HepG2 (cell line): ENCODE measurements at regions not wholly inside any gene's neighbourhood (a gene's known extent, or its start where the extent isn't known, plus 50 kb on each side); places are given as distances from the start of the nearest gene placed in this dataset.

Experiments
- ATAC-seq: fragments of 200-7000 bp; cut with Tn5 transposase; 3 replicates; pipeline ENCODE4 v1.9.1; 2020; ENCODE audit warnings: mild to moderate bottlenecking, moderate library complexity
- BruUV-seq: library from RNA; stranded (reverse); fragments of 400-500 nt; replicated peaks from 2 replicates; lab custom pipeline; 2021; lab: Mats Ljungman, UMichigan
- CTCF ChIA-PET: fragments of 300-600 bp; formaldehyde crosslinking; extraction: SDS; loops from one replicate; lab custom pipeline; 2021; ENCODE audit warnings: low total read pairs, inconsistent platforms, low intra/inter-chr PET ratio; lab: Yijun Ruan, JAX
- POLR2A ChIA-PET: fragments of 350-600 bp; sonication (Branson Sonifier 250); formaldehyde crosslinking; loops from one replicate; lab custom pipeline; 2020; ENCODE audit warnings: antibody characterized with exemption, inconsistent platforms; lab: Yijun Ruan, JAX
- DNase-seq: peaks from one replicate; pipeline ENCODE4 v3.0.0-alpha.2; 2015; ENCODE audit warnings: low spot score
- FAIRE-seq: peaks from 3 replicates; lab custom pipeline; 2011; peaks lifted over from hg19 to GRCh38; lab: Jason Lieb, UNC
- H2AFZ ChIP-seq: one replicate; pipeline ENCODE4 v1.6.1; 2011; ENCODE audit warnings: low read length, inconsistent platforms
- H3K27ac ChIP-seq: fragments of 300-600 bp; 3 replicates; pipeline ENCODE4 v1.8.0; 2011; ENCODE audit warnings: mixed run types, mild to moderate bottlenecking, mixed read lengths, low read length, inconsistent platforms; ENCODE audit not compliant: insufficient read depth; ENCODE audit errors: extremely low read length
- H3K27me3 ChIP-seq, 2 experiments: fragments of 200-600 bp in 1 of 2; 2 replicates in 1 of 2; 3 replicates in 1 of 2; pipeline versions ENCODE4 v1.6.0 to v1.8.0; 2011; ENCODE audit warnings: low read length in 2 of 2, mild to moderate bottlenecking in 2 of 2, moderate library complexity in 2 of 2, inconsistent platforms in 1 of 2; ENCODE audit not compliant: insufficient read depth in 2 of 2, control insufficient read depth in 1 of 2
- H3K36me3 ChIP-seq, 2 experiments: fragments of 200-600 bp in 1 of 2; replicated peaks in 1 of 2; 2 replicates in 1 of 2; 3 replicates in 1 of 2; pipeline versions ENCODE4 v1.5.1 to v1.8.0; 2011; ENCODE audit warnings: low read length in 2 of 2, inconsistent platforms in 1 of 2; ENCODE audit not compliant: insufficient read depth in 2 of 2, control insufficient read depth in 1 of 2
- H3K4me1 ChIP-seq: 2 replicates; pipeline ENCODE4 v1.5.1; 2012; ENCODE audit warnings: low read length, inconsistent platforms; ENCODE audit not compliant: insufficient read depth
- H3K4me2 ChIP-seq: 2 replicates; pipeline ENCODE4 v1.6.0; 2011; ENCODE audit warnings: low read depth, low read length, inconsistent platforms
- H3K4me3 ChIP-seq, 3 experiments: fragments of 200-600 bp in 1 of 3; sonication (generic), shearing (Covaris generic) in 1 of 3; replicated peaks in 1 of 3; 2 replicates each; pipeline ENCODE4 v1.5.1; 2011 to 2016; ENCODE audit warnings: low read length in 3 of 3, inconsistent platforms in 2 of 3, low read depth in 2 of 3, mild to moderate bottlenecking in 2 of 3, control low read depth in 1 of 3, mixed read lengths in 1 of 3; ENCODE audit not compliant: insufficient read depth in 1 of 3
- H3K79me2 ChIP-seq: one replicate; pipeline ENCODE4 v1.6.1; 2011; ENCODE audit warnings: low read length, inconsistent platforms; ENCODE audit not compliant: insufficient read depth
- H3K9ac ChIP-seq: 2 replicates; pipeline ENCODE4 v1.6.0; 2011; ENCODE audit warnings: mild to moderate bottlenecking, low read depth, low read length, inconsistent platforms; ENCODE audit not compliant: insufficient read depth
- H3K9me3 ChIP-seq: 2 replicates; pipeline ENCODE4 v1.5.1; 2012; ENCODE audit warnings: mild to moderate bottlenecking, low read length
- H4K20me1 ChIP-seq: 2 replicates; pipeline ENCODE4 v1.6.0; 2011; ENCODE audit warnings: inconsistent platforms, mild to moderate bottlenecking, low read length, moderate library complexity; ENCODE audit not compliant: insufficient read depth
- HOXA9 ChIP-seq: sonication (generic); formaldehyde crosslinking; IDR thresholded peaks from 2 replicates; pipeline ENCODE4 v1.8.1; 2022; ENCODE audit warnings: missing genetic modification reagents, mild to moderate bottlenecking, moderate library complexity, borderline replicate concordance
- SNAPC2 ChIP-seq: sonication (generic); formaldehyde crosslinking; IDR thresholded peaks from 2 replicates; pipeline ENCODE4 v1.8.1; 2022; ENCODE audit warnings: mild to moderate bottlenecking, missing genetic modification reagents
- SRSF4 ChIP-seq: fragments of 200-400 bp; formaldehyde crosslinking; IDR thresholded peaks from one replicate; pipeline ENCODE4 v1.6.1; 2018; ENCODE audit warnings: mild to moderate bottlenecking, low read depth, low read length, moderate library complexity; ENCODE audit not compliant: poor library complexity, severe bottlenecking
- TRIM22 ChIP-seq: fragments of 450-650 bp; IDR thresholded peaks from 2 replicates; pipeline ENCODE4 v1.6.1; 2017
- ZBTB37 ChIP-seq: sonication (generic); formaldehyde crosslinking; IDR thresholded peaks from 2 replicates; pipeline ENCODE4 v1.4.0; 2020; ENCODE audit warnings: mild to moderate bottlenecking, missing genetic modification reagents
- ZFP37 ChIP-seq: sonication (generic); formaldehyde crosslinking; IDR thresholded peaks from 2 replicates; pipeline ENCODE4 v1.4.0; 2020; ENCODE audit warnings: missing genetic modification reagents, borderline replicate concordance
- ZNF136 ChIP-seq: sonication (generic); formaldehyde crosslinking; IDR thresholded peaks from 2 replicates; pipeline ENCODE4 v1.8.1; 2022; ENCODE audit warnings: low read depth, mild to moderate bottlenecking, moderate library complexity, missing genetic modification reagents
- ZNF224 ChIP-seq: sonication (generic); formaldehyde crosslinking; IDR thresholded peaks from 2 replicates; pipeline ENCODE4 v1.5.0; 2020; ENCODE audit warnings: mild to moderate bottlenecking, missing genetic modification reagents
- ZNF251 ChIP-seq: sonication (generic); formaldehyde crosslinking; IDR thresholded peaks from 2 replicates; pipeline ENCODE4 v1.9.0; 2021; ENCODE audit warnings: mild to moderate bottlenecking, missing genetic modification reagents
- ZNF335 ChIP-seq: sonication (generic); formaldehyde crosslinking; IDR thresholded peaks from 2 replicates; pipeline ENCODE4 v1.4.0; 2020; ENCODE audit warnings: missing genetic modification reagents
- ZNF460 ChIP-seq: sonication (generic); formaldehyde crosslinking; IDR thresholded peaks from 2 replicates; pipeline ENCODE4 v1.5.1; 2020; ENCODE audit warnings: missing genetic modification reagents, mild to moderate bottlenecking, borderline replicate concordance
- ZNF740 ChIP-seq: sonication (generic); formaldehyde crosslinking; IDR thresholded peaks from 2 replicates; pipeline ENCODE4 v1.4.0; 2020; ENCODE audit warnings: missing genetic modification reagents
- WGBS: methylation state at CpG from one replicate; pipeline ENCODE4 v1.1.6; 2017; ENCODE audit warnings: low lambda C conversion rate; 5-methylcytosine and 5-hydroxymethylcytosine counted together
- in situ Hi-C: cut with HindIII; loops from 2 replicates; pipeline ENCODE4 v1.10.0; 2017; ENCODE audit warnings: low pct_unique_long_range_greater_than_20kb; ENCODE audit not compliant: extremely low pct_ligation_motif_present
- intact Hi-C: fragments of 100-400 bp; cut with micrococcal nuclease; formaldehyde crosslinking; loops from one replicate; pipeline ENCODE4 v1.10.0; 2022; ENCODE audit not compliant: unreplicated experiment

- 9% methylated on average over 4 of the region's 4 CpGs for WGBS
- H3K79me2 ChIP-seq: no peaks in the 10 kb centered on the region
- TF ChIP-seq HOXA9 (CRISPR knock-in tag) (no peak), ZBTB37 (CRISPR knock-in tag) (no peak), ZNF460 (CRISPR knock-in tag) (no peak), ZNF335 (no peak), ZNF251 (CRISPR knock-in tag) (no peak), ZNF740 (CRISPR knock-in tag) (no peak), ZFP37 (CRISPR knock-in tag) (no peak), ZNF224 (CRISPR knock-in tag) (no peak), SNAPC2 (no peak), TRIM22 (no peak), SRSF4 (no peak), ZNF136 (no peak)
- FAIRE-seq (no peak), ATAC-seq (no peak), DNase-seq (no peak)
- H3K9ac ChIP-seq: no peak overlapping the region
- no peak overlapping the region for H3K27ac ChIP-seq
- no peak overlapping the region for H3K4me2 ChIP-seq
- H3K4me1 ChIP-seq: no peaks in the 10 kb centered on the region
- no peaks in the 10 kb centered on the region for H3K9me3 ChIP-seq
- in situ Hi-C loops (no loop called here), intact Hi-C loops (no loop called here)
- H3K4me3 ChIP-seq: no peak overlapping the region
- no peak overlapping the region for H2AFZ ChIP-seq
- H3K27me3 ChIP-seq: no peaks in the 10 kb centered on the region
- ChIA-PET POLR2A (no interaction called here), CTCF (no interaction called here)
- H4K20me1 ChIP-seq: no peaks in the 10 kb centered on the region
- BruUV-seq: no TSS peak
- no peaks in the 10 kb centered on the region for H3K36me3 ChIP-seq
Measured at GRCh38 chr5:90097082-90097477, 312.5 kb downstream of the CETN3 start.
